Natural killer cell (primary cell): ENCODE measurements at regions not wholly inside any gene's neighbourhood (a gene's known extent, or its start where the extent isn't known, plus 50 kb on each side); places are given as distances from the start of the nearest gene placed in this dataset.
"Not testable (repeated sequence)": the region's sequence is repeated elsewhere in the genome, so short reads cannot be mapped to it uniquely, and the experiment has no call there.

ENCODE experiments used
- ATAC-seq, 3 donors: fragments of 150-1000 bp in 2 of 3; fragments of 200-7000 bp in 1 of 3; cut with Tn5 transposase; 1 replicate in 1 of 3; 2 replicates in 2 of 3; pipeline ENCODE4 v1.10.0; 2021; ENCODE audit warnings: mild to moderate bottlenecking in 2 of 3, moderate library complexity in 2 of 3
- DNase-seq, 2 donors: peaks; one replicate each; pipeline versions ENCODE4 v3.0.0 to v3.0.0-alpha.2; 2013 to 2021; ENCODE audit warnings: mixed read lengths in 1 of 2
- H3K27ac ChIP-seq: one replicate; pipeline ENCODE4 v1.5.1; 2013; ENCODE audit warnings: mild to moderate bottlenecking, low read length
- H3K27me3 ChIP-seq: one replicate; pipeline ENCODE4 v1.6.1; 2013; ENCODE audit warnings: low read length; ENCODE audit not compliant: control insufficient read depth, insufficient read depth
- H3K36me3 ChIP-seq: one replicate; pipeline ENCODE4 v1.6.1; 2013; ENCODE audit warnings: low read length; ENCODE audit not compliant: control insufficient read depth, insufficient read depth
- H3K4me1 ChIP-seq: one replicate; pipeline ENCODE4 v1.6.1; 2013; ENCODE audit warnings: low read length; ENCODE audit not compliant: control insufficient read depth, insufficient read depth
- H3K4me3 ChIP-seq: one replicate; pipeline ENCODE4 v1.5.1; 2013; ENCODE audit warnings: low read length
- H3K9me3 ChIP-seq: one replicate; pipeline ENCODE4 v1.6.1; 2013; ENCODE audit warnings: low read length; ENCODE audit not compliant: control insufficient read depth, insufficient read depth
- H3K27ac Mint-ChIP-seq, 2 donors: one replicate each; pipeline ENCODE4 v1.8.0; 2022; ENCODE audit warnings: mild to moderate bottlenecking in 2 of 2, mixed read lengths in 2 of 2, moderate library complexity in 1 of 2
- H3K27me3 Mint-ChIP-seq, 2 donors: one replicate each; pipeline ENCODE4 v1.8.0; 2022; ENCODE audit warnings: low read depth in 2 of 2, mixed read lengths in 2 of 2
- H3K36me3 Mint-ChIP-seq: one replicate; pipeline ENCODE4 v1.8.0; 2022; ENCODE audit warnings: mixed read lengths
- H3K4me1 Mint-ChIP-seq, 2 donors: one replicate each; pipeline ENCODE4 v1.8.0; 2022; ENCODE audit warnings: mixed read lengths in 2 of 2
- H3K4me3 Mint-ChIP-seq: one replicate; pipeline ENCODE4 v1.8.0; 2022; ENCODE audit warnings: mild to moderate bottlenecking, moderate library complexity, mixed read lengths
- H3K9me3 Mint-ChIP-seq, 2 donors: one replicate each; pipeline ENCODE4 v1.8.0; 2022; ENCODE audit warnings: mixed read lengths in 2 of 2
- whole genome bisulfite sequencing: methylation state at CpG from one replicate; pipeline ENCODE4 v1.1.7; 2013; ENCODE audit warnings: missing lambda C conversion rate; ENCODE audit not compliant: insufficient coverage; 5-methylcytosine and 5-hydroxymethylcytosine counted together
- intact Hi-C: fragments of 100-400 bp; cut with micrococcal nuclease; formaldehyde crosslinking; loops from one replicate; pipeline ENCODE4 v1.14.2; 2022
- TF ChIP-seq, protein P1 (sequence below): fragments of 200-600 bp; IDR thresholded peaks from one replicate; pipeline ENCODE4 v1.8.0; 2022; ENCODE audit warnings: antibody characterized with exemption

DNA sequence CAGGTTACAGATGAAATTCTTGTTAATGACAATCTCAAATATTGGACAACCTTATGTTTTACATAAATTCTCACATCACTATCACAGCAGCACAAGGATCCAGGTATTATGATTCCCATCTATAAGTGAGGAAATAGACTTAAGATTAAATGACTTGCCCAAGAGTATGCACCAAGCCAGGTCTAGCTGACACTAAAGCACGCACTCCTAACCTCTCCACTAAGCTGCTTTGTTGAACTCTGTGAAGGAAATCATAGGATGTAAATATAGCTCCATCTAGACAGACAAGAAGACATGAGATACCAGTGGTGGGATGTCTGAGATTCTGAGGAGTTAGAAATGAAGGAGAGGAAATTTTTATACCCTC lies 87.9 kb downstream of the PHLDA1 start:
- no CpG with 5 or more reads among the region's 1 CpG for WGBS
- H3K4me3 Mint-ChIP-seq: peak overlapping the region; percentile 11
- H3K27ac ChIP-seq: peak overlapping the region; percentile 68
- no peaks in the 10 kb centered on the region for H3K27me3 ChIP-seq
- intact Hi-C loops: loop anchor here (1.0 kb wide), 3 partner anchors 36 to 88 kb away; partner anchors contain the start of gene PHLDA1
- peak overlapping the region; percentile 93 to 96 for H3K27ac Mint-ChIP-seq
- H3K9me3 Mint-ChIP-seq: no peaks in the 10 kb centered on the region
- no peak for DNase-seq
- TF ChIP-seq, protein P1, sequence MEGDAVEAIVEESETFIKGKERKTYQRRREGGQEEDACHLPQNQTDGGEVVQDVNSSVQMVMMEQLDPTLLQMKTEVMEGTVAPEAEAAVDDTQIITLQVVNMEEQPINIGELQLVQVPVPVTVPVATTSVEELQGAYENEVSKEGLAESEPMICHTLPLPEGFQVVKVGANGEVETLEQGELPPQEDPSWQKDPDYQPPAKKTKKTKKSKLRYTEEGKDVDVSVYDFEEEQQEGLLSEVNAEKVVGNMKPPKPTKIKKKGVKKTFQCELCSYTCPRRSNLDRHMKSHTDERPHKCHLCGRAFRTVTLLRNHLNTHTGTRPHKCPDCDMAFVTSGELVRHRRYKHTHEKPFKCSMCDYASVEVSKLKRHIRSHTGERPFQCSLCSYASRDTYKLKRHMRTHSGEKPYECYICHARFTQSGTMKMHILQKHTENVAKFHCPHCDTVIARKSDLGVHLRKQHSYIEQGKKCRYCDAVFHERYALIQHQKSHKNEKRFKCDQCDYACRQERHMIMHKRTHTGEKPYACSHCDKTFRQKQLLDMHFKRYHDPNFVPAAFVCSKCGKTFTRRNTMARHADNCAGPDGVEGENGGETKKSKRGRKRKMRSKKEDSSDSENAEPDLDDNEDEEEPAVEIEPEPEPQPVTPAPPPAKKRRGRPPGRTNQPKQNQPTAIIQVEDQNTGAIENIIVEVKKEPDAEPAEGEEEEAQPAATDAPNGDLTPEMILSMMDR: no peak
- H3K27me3 Mint-ChIP-seq: no peaks in the 10 kb centered on the region
- no peaks in the 10 kb centered on the region for H3K9me3 ChIP-seq
- peaks cover 9% of the 10 kb centered on the region for H3K4me1 ChIP-seq
- peak; percentile 14 to 35 (median 23) for ATAC-seq
- no peaks in the 10 kb centered on the region for H3K36me3 Mint-ChIP-seq
- no peaks in the 10 kb centered on the region for H3K36me3 ChIP-seq
- H3K4me1 Mint-ChIP-seq: peaks cover 18 to 21% of the 10 kb centered on the region in 2 donors
- no peak overlapping the region for H3K4me3 ChIP-seq

DNA sequence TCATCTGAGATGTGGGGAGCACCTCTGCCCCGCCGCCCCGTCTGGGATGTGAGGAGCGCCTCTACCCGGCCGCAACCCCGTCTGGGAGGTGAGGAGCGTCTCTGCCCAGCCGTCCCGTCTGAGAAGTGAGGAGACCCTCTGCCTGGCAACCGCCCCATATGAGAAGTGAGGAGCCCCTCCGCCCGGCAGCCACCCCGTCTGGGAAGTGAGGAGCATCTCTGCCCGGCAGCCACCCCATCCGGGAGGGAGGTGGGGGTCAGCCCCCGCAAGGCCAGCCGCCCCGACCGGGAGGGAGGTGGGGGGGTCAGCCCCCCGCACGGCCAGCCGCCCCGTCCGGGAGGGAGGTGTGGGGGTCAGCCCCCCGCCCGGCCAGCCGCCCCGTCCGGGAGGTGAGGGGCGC lies 89.9 kb downstream of the PHLDA1 start:
- H3K27ac ChIP-seq, DNase-seq, H3K36me3 ChIP-seq, ATAC-seq, H3K9me3 ChIP-seq, H3K4me3 Mint-ChIP-seq, H3K27me3 Mint-ChIP-seq, H3K27ac Mint-ChIP-seq, H3K9me3 Mint-ChIP-seq, H3K36me3 Mint-ChIP-seq, H3K4me3 ChIP-seq, H3K4me1 ChIP-seq, intact Hi-C loops, H3K27me3 ChIP-seq: not testable (repeated sequence)
- peaks cover 18 to 21% of the 10 kb centered on the region in 2 donors for H3K4me1 Mint-ChIP-seq
- 99% methylated on average over 23 of the region's 31 CpGs for WGBS

DNA sequence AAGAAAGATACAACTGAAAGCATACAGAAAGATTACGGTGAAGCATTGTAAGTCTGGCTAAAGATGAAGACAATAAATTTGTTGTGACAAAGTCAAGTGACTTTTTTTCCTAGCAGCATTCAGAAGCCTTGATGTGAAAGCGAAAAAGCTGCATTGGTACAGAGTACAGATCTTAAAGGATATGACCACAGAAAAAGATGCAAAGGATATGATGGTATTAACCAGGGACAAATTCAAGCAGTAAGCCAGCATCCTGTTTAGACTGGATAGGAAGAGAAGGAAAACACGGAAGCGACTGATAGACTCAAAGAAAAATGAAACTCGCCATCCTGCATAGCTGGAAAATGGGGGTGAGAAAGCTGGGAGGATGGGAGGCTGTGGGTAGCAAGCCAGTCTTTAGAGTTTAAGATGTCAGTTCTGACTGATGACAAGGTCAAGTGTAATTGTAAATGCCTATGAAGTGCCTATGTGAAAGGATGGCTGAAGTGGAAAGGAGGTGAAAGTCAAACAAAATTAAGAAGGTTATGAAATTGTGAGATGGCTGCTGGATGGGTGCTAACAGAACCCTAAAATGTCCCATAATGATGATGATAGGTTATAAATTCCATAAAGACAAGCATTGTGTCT lies 92.4 kb downstream of the PHLDA1 start:
- no peaks in the 10 kb centered on the region for H3K9me3 ChIP-seq
- H3K4me3 ChIP-seq: no peak overlapping the region
- H3K4me1 ChIP-seq: peaks cover 11% of the 10 kb centered on the region
- H3K36me3 Mint-ChIP-seq: no peaks in the 10 kb centered on the region
- H3K27me3 Mint-ChIP-seq: no peaks in the 10 kb centered on the region
- no peaks in the 10 kb centered on the region for H3K9me3 Mint-ChIP-seq
- H3K27me3 ChIP-seq: no peaks in the 10 kb centered on the region
- TF ChIP-seq, protein P1: no peak
- no peak overlapping the region for H3K4me3 Mint-ChIP-seq
- no peak overlapping the region for H3K27ac ChIP-seq
- peaks cover 12 to 14% of the 10 kb centered on the region in 2 donors for H3K4me1 Mint-ChIP-seq
- H3K27ac Mint-ChIP-seq: no peak overlapping the region
- ATAC-seq: no peak
- intact Hi-C loops: no loop called here
- no peak for DNase-seq
- 58% methylated on average over 5 of the region's 5 CpGs for WGBS
- H3K36me3 ChIP-seq: no peaks in the 10 kb centered on the region

DNA sequence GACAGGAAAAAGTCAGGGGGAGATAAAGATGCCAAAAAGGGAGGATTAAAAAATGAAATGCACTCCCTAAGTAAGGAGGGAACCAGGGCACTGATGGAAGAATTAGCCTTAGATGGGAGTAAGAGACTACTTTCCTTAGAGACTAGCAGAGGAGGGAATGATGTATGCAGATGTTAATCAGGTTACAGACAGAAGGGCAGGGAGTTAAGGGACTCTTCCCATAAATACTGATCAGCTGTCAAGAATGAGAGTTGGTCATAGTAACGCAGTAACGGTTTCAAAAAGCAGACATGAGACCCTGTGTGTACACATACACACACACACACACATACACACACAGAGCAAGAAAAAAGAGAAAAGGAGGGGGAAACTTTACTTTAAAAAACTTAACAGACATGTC lies 93.4 kb downstream of the PHLDA1 start:
- H3K4me3 ChIP-seq: no peak overlapping the region
- no peaks in the 10 kb centered on the region for H3K27me3 ChIP-seq
- Mint-ChIP-seq H3K4me1 (peaks cover 5 to 7% of the 10 kb centered on the region in 2 donors), H3K36me3 (no peaks in the 10 kb centered on the region), H3K4me3 (no peak overlapping the region), H3K27ac (no peak overlapping the region), H3K9me3 (no peaks in the 10 kb centered on the region), H3K27me3 (no peaks in the 10 kb centered on the region)
- H3K4me1 ChIP-seq: peaks cover 10% of the 10 kb centered on the region
- no peaks in the 10 kb centered on the region for H3K36me3 ChIP-seq
- ATAC-seq (no peak), DNase-seq (no peak)
- H3K27ac ChIP-seq: no peak overlapping the region
- TF ChIP-seq, protein P1: no peak
- intact Hi-C loops: no loop called here
- H3K9me3 ChIP-seq: no peaks in the 10 kb centered on the region
- no CpG with 5 or more reads among the region's 2 CpGs for WGBS
